H9 (cell line): ENCODE measurements at regions not wholly inside any gene's neighbourhood (a gene's known extent, or its start where the extent isn't known, plus 50 kb on each side); places are given as distances from the start of the nearest gene placed in this dataset.

Experiments used
- DNase-seq: peaks from one replicate; pipeline ENCODE4 v3.0.0-alpha.2; 2017
- H2AFZ ChIP-seq: one replicate; pipeline ENCODE4 v1.6.1; 2013; ENCODE audit warnings: mild to moderate bottlenecking, low read length, control low read depth, moderate library complexity
- H2AK5ac ChIP-seq: 2 replicates; pipeline ENCODE4 v1.6.1; 2013; ENCODE audit warnings: low read length, control low read depth, mixed read lengths; ENCODE audit not compliant: insufficient read length
- H2BK120ac ChIP-seq: one replicate; pipeline ENCODE4 v1.6.1; 2013; ENCODE audit warnings: low read depth, mild to moderate bottlenecking, low read length, control low read depth, inconsistent platforms; ENCODE audit not compliant: poor library complexity, severe bottlenecking
- H2BK12ac ChIP-seq: 2 replicates; pipeline ENCODE4 v1.6.1; 2013; ENCODE audit warnings: low read length, control low read depth, mixed read lengths, low read depth; ENCODE audit not compliant: insufficient read length
- H2BK15ac ChIP-seq: 2 replicates; pipeline ENCODE4 v1.6.1; 2013; ENCODE audit warnings: low read depth, low read length, control low read depth
- H2BK20ac ChIP-seq: one replicate; pipeline ENCODE4 v1.6.1; 2013; ENCODE audit warnings: low read depth, mild to moderate bottlenecking, low read length, control low read depth, inconsistent platforms; ENCODE audit not compliant: poor library complexity, severe bottlenecking
- H2BK5ac ChIP-seq: 2 replicates; pipeline ENCODE4 v1.6.1; 2013; ENCODE audit warnings: low read length, control low read depth, mixed read lengths; ENCODE audit not compliant: insufficient read length
- H3K14ac ChIP-seq: 2 replicates; pipeline ENCODE4 v1.6.1; 2013; ENCODE audit warnings: low read length, control low read depth; ENCODE audit not compliant: insufficient read depth
- H3K18ac ChIP-seq: 2 replicates; pipeline ENCODE4 v1.6.1; 2013; ENCODE audit warnings: low read depth, mild to moderate bottlenecking, mixed read lengths, low read length, control low read depth; ENCODE audit not compliant: insufficient read length
- H3K23ac ChIP-seq: 2 replicates; pipeline ENCODE4 v1.6.1; 2013; ENCODE audit warnings: low read length, control low read depth, mixed read lengths, low read depth; ENCODE audit not compliant: insufficient read length
- H3K23me2 ChIP-seq: 2 replicates; pipeline ENCODE4 v1.6.1; 2013; ENCODE audit warnings: low read depth, mild to moderate bottlenecking, mixed read lengths, low read length, control low read depth; ENCODE audit not compliant: insufficient read length, poor library complexity, severe bottlenecking
- H3K27ac ChIP-seq: 2 replicates; pipeline ENCODE4 v1.5.1; 2013; ENCODE audit warnings: low read length, control low read depth, mixed read lengths, low read depth; ENCODE audit not compliant: insufficient read length
- H3K27me3 ChIP-seq: 2 replicates; pipeline ENCODE4 v1.6.1; 2013; ENCODE audit warnings: low read length, control low read depth, inconsistent platforms; ENCODE audit not compliant: insufficient read depth
- H3K4ac ChIP-seq: 2 replicates; pipeline ENCODE4 v1.6.1; 2013; ENCODE audit warnings: low read depth, mild to moderate bottlenecking, control low read depth, inconsistent platforms, low read length, moderate library complexity
- H3K4me1 ChIP-seq: 2 replicates; pipeline ENCODE4 v1.6.1; 2013; ENCODE audit warnings: low read length, control low read depth, inconsistent platforms; ENCODE audit not compliant: insufficient read depth
- H3K4me2 ChIP-seq: 2 replicates; pipeline ENCODE4 v1.6.1; 2013; ENCODE audit warnings: low read length, control low read depth, mixed read lengths; ENCODE audit not compliant: insufficient read length, insufficient read depth
- H3K56ac ChIP-seq: 2 replicates; pipeline ENCODE4 v1.6.1; 2013; ENCODE audit warnings: low read depth, mild to moderate bottlenecking, mixed read lengths, low read length, control low read depth; ENCODE audit not compliant: insufficient read length
- H3K79me1 ChIP-seq: 2 replicates; pipeline ENCODE4 v1.6.1; 2013; ENCODE audit warnings: low read depth, mild to moderate bottlenecking, moderate library complexity, low read length, control low read depth, inconsistent platforms; ENCODE audit not compliant: insufficient read depth, poor library complexity, severe bottlenecking
- H3K79me2 ChIP-seq: 2 replicates; pipeline ENCODE4 v1.6.1; 2013; ENCODE audit warnings: low read length, control low read depth, inconsistent platforms; ENCODE audit not compliant: insufficient read depth
- H3K9ac ChIP-seq: 2 replicates; pipeline ENCODE4 v1.6.1; 2013; ENCODE audit warnings: low read length, control low read depth, mixed read lengths; ENCODE audit not compliant: insufficient read length; ENCODE audit errors: extremely low read depth
- H3K9me3 ChIP-seq: one replicate; pipeline ENCODE4 v1.6.1; 2013; ENCODE audit warnings: low read depth, low read length, inconsistent platforms; ENCODE audit not compliant: control insufficient read depth
- H3T11ph ChIP-seq: one replicate; pipeline ENCODE4 v1.6.1; 2013; ENCODE audit warnings: mild to moderate bottlenecking, low read length, control low read depth, inconsistent platforms
- H4K20me1 ChIP-seq: one replicate; pipeline ENCODE4 v1.6.1; 2013; ENCODE audit not compliant: control insufficient read depth, insufficient read length, insufficient read depth
- H4K5ac ChIP-seq: 2 replicates; pipeline ENCODE4 v1.6.1; 2013; ENCODE audit warnings: low read depth, mild to moderate bottlenecking, mixed read lengths, low read length, control low read depth; ENCODE audit not compliant: insufficient read length
- H4K8ac ChIP-seq: replicated peaks from 2 replicates; pipeline ENCODE4 v1.6.1; 2013; ENCODE audit warnings: low read length, control low read depth, mixed read lengths, low read depth; ENCODE audit not compliant: insufficient read length
- H4K91ac ChIP-seq: 2 replicates; pipeline ENCODE4 v1.6.1; 2013; ENCODE audit warnings: low read depth, mild to moderate bottlenecking, moderate library complexity, mixed read lengths, low read length, control low read depth; ENCODE audit not compliant: insufficient read length
- H3K27ac Mint-ChIP-seq, 3 experiments: 2 replicates in 2 of 3; 3 replicates in 1 of 3; pipeline ENCODE4 v1.8.0; 2020 to 2021; ENCODE audit warnings: mixed read lengths in 3 of 3, mild to moderate bottlenecking in 1 of 3, moderate library complexity in 1 of 3
- H3K27me3 Mint-ChIP-seq: 2 replicates; pipeline ENCODE4 v1.8.0; 2021; ENCODE audit warnings: low read depth, mild to moderate bottlenecking, moderate library complexity, mixed read lengths
- H3K36me3 Mint-ChIP-seq, 3 experiments: 2 replicates in 2 of 3; 3 replicates in 1 of 3; pipeline ENCODE4 v1.8.0; 2020 to 2021; ENCODE audit warnings: low read depth in 3 of 3, mixed read lengths in 3 of 3; ENCODE audit not compliant: insufficient read depth in 1 of 3
- H3K4me1 Mint-ChIP-seq, 2 experiments: 2 replicates each; pipeline ENCODE4 v1.8.0; 2020; ENCODE audit warnings: mixed read lengths in 2 of 2
- H3K4me3 Mint-ChIP-seq, 2 experiments: 2 replicates in 1 of 2; 3 replicates in 1 of 2; pipeline ENCODE4 v1.8.0; 2020 to 2021; ENCODE audit warnings: mild to moderate bottlenecking in 2 of 2, mixed read lengths in 2 of 2, moderate library complexity in 1 of 2
- H3K9me3 Mint-ChIP-seq, 2 experiments: 2 replicates in 1 of 2; 3 replicates in 1 of 2; pipeline ENCODE4 v1.8.0; 2020; ENCODE audit warnings: mild to moderate bottlenecking in 2 of 2, mixed read lengths in 2 of 2, moderate library complexity in 1 of 2
- CTCF ChIP-seq: fragments of 200-600 bp; sonication (generic); conservative IDR thresholded peaks from 3 replicates; pipeline ENCODE4 v1.8.0; 2021; ENCODE audit warnings: antibody characterized with exemption, mild to moderate bottlenecking
- WGBS: extraction: QIAGEN DNeasy Blood & Tissue Kit; methylation state at CpG from one replicate; pipeline ENCODE4 v1.1.7; 2013; ENCODE audit warnings: missing lambda C conversion rate, low lambda C conversion rate, mixed read lengths; ENCODE audit not compliant: insufficient read length; ENCODE audit errors: extremely low coverage; 5-methylcytosine and 5-hydroxymethylcytosine counted together

- H3K4me1 ChIP-seq: peaks cover 3% of the 10 kb centered on the region; the same call in 1 of the 2 replicates
- no peak overlapping the region for H3K18ac ChIP-seq
- no peaks in the 10 kb centered on the region for H3K79me2 ChIP-seq
- H3K4ac ChIP-seq: no peak overlapping the region
- no peaks in the 10 kb centered on the region for H3K79me1 ChIP-seq
- no peak overlapping the region for H3K9ac ChIP-seq
- H3K4me2 ChIP-seq: no peak overlapping the region
- no peak overlapping the region for H3K14ac ChIP-seq
- H2BK5ac ChIP-seq: no peak overlapping the region
- H3T11ph ChIP-seq: no peak overlapping the region
- H2BK15ac ChIP-seq: no peak overlapping the region
- H2BK120ac ChIP-seq: no peak overlapping the region
- no peak overlapping the region for H2BK20ac ChIP-seq
- TF ChIP-seq CTCF: no peak
- WGBS: no CpG with 5 or more reads among the region's 4 CpGs
- Mint-ChIP-seq H3K27me3 (0 out of 2 replicates have a peak, but pooled peaks cover 2% of the 10 kb centered on the region), H3K36me3 (no peaks in the 10 kb centered on the region), H3K4me3 (no peak overlapping the region), H3K9me3 (no peaks in the 10 kb centered on the region), H3K4me1 (peaks cover 17 to 21% of the 10 kb centered on the region in 2 experiments), H3K27ac (no peak overlapping the region)
- H4K20me1 ChIP-seq: no peaks in the 10 kb centered on the region
- H2AFZ ChIP-seq: no peak overlapping the region
- H3K56ac ChIP-seq: no peak overlapping the region
- no peak overlapping the region for H2AK5ac ChIP-seq
- H4K91ac ChIP-seq: no peak overlapping the region
- H3K27me3 ChIP-seq: no peaks in the 10 kb centered on the region
- no peak overlapping the region for H3K27ac ChIP-seq
- H3K9me3 ChIP-seq: no peaks in the 10 kb centered on the region
- H3K23ac ChIP-seq: no peak overlapping the region
- no peak overlapping the region for H4K8ac ChIP-seq
- H3K23me2 ChIP-seq: no peaks in the 10 kb centered on the region
- H2BK12ac ChIP-seq: no peak overlapping the region
- H4K5ac ChIP-seq: no peak overlapping the region
- no peak for DNase-seq
These were observed 1054.0 kb downstream of the TUSC7 start for GRCh38 chr3:117763561-117763960.
